Left colon (tissue), 2 donors: ENCODE measurements at regions not wholly inside any gene's neighbourhood (a gene's known extent, or its start where the extent isn't known, plus 50 kb on each side); places are given as distances from the start of the nearest gene placed in this dataset.
A peak's percentile ranks its signal among the peaks of the same experiment; 100 is the strongest.
"Not testable (repeated sequence)": the region's sequence is repeated elsewhere in the genome, so short reads cannot be mapped to it uniquely, and the experiment has no call there.

Source experiments
- ATAC-seq: fragments of 200-7000 bp; cut with Tn5 transposase; one replicate; pipeline ENCODE4 v1.9.1; 2020; ENCODE audit warnings: mild to moderate bottlenecking, moderate library complexity
- DNase-seq, 2 donors: peaks; one replicate each; pipeline ENCODE4 v3.0.0-alpha.2; 2020
- intact Hi-C, 2 donors: fragments of 100-400 bp; cut with DNase I in 1 of 2; cut with micrococcal nuclease in 1 of 2; formaldehyde crosslinking; loops; one replicate each; pipeline versions ENCODE4 v1.11.2 to v1.14.0; 2022; cut with DNase I, micrococcal nuclease
- microRNA-seq, 2 donors: library from miRNA; unstranded; fragments of <30 nt; microRNA quantifications; one replicate each; pipeline versions ENCODE4 v1.1.0 to v1.2.0, GENCODE V29; 2020
- donor health status: DM: no; HTN: no; CAD: no.
- donor health status: DM: yes; HTN: yes; CAD: no.

DNA sequence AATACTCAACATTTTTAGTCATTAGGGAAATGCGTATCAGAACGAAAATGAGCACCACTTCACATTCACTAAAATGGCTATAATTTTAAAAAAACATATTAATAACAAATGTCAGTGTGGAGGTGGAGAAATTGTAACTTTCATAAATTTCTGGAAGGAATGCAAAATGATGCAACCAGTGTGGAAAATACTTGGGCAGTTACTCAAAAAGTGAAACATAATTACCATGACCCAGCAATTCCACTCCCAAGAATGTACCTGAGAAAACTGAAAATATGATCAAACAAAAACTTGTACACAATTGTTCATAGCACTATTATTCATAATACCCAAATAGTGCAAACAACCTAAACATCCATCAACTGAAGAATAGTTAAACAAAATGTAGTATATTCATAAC, 76.1 kb upstream of the FAM241A start:
- ATAC-seq: no peak
- intact Hi-C loops: no loop called here

DNA sequence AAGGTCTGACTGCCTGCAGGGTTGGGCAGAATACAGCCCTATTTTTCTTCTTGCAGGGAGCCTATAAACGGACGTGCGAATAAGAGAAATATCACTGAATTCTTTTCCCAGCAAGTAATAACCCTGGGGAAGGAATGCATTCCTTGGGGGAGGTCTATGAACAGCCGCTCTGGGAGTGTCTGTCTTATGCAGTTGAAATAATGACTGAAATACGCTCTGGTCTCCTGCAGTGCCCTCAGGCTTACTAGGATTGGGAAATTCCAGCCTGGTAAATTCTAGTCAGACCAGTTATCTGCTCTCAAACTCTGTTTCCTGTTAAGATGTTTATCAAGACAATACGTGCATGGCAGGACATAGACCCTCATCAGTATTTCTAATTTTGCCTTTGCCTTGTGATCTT, 72.1 kb upstream of the FAM241A start:
- intact Hi-C loops: no loop called here
- ATAC-seq (no peak), DNase-seq (no peak)

More for the DNA sequence above, 76.1 kb upstream of the FAM241A start:
- no peak for DNase-seq

DNA sequence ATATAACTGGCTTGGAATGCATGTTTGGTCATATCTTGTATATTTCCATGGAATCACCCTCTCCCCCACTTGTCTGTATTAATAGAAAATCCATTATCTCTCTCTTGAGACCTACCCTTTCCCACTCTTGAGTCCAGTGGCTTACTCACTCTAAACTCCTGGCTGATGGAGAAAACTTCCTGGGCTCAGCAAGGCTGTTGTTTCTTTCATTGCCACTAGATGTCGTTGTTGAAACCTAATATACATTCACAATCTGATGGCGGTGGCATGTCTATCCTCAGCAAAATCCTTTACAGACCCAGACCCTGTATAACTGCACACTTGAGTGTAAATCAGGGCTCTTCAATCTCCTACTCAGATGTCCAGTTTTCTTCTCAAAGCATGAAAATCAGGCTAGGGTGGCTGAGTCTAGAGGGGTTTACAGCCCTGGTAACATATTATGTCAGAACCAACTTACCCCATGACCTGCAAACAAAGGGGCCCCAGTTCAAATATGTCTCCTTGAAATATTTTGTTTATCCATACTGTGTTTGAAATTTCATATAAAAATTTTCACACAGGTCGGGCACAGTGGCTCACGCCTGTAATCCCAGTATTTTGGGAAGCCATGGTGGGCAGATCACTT, 70.0 kb upstream of the FAM241A start:
- ATAC-seq (peak; percentile 77), DNase-seq (peak in 1 of 2 donors; percentile 11)
- intact Hi-C loops: no loop called here

DNA sequence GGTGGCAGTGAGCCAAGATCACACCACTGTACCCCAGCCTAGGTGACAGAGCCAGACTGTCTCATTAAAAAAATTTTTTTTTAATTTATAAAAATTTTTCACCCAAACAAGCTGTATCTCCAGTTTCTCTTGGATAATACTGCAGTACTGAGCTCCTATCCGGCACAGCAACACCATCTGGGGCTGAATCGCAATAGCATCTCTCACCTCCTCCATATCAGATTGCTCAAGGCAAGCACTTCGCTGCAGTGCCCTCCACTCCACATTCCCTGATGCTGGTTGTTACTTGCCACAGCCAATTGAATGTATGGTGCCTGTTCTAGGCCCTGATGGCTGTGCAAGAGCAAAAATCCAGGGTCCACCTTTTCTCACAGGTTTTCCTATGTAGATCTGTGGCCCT, 69.3 kb upstream of the FAM241A start:
- ATAC-seq: no peak
- no peak for DNase-seq
- intact Hi-C loops: no loop called here

DNA sequence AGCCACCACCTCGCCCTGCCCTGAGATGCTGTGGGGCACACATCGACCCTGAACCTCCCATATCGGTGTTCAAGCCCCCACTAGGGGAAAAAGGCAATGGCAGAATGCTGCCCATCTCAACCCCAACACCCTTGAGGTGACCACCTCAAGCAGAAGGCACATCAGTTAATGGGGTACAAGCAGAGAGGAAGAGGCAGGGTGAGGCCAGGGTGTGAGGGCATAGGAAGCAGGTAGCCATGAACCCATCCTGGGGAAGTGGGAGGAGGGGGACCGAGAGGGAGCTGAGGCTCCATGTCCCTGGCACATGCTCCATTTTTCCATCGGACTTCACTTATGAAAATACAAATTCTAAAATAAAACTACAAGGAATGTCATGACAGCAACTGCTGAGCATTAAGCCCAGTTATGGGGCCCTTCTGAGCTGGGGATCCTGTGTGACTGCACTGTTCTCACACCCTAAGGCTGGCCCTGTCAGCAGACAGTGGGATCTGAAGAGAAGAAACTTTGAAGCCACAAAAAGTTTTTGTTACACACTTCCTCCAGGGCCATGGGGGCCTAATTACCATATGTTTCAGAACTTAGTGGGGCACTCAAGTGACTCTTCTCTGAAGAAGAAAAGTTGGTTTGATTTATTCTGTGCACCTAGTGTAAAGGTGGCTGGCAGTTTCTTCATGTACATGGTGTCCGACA, 68.2 kb upstream of the FAM241A start:
- ATAC-seq: no peak
- intact Hi-C loops: no loop called here
- no peak for DNase-seq

DNA sequence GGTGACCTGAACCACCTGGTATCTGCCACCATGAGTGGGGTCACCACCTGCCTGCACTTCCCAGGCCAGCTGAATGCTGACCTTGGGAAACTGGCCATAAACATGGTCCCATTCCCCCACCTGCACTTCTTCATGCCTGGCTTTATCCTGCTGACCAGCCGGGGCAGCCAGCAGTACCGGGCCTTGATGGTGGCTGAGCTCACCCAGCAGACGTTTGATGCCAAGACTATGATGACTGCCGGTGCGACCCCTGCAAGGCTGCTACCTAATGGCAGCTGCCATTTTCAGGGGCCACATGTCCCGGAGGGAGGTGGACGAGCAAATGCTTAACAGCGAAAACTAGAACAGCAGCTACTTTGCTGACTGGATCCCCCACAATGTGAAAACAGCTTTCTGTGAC, 67.5 kb upstream of the FAM241A start:
- intact Hi-C loops: no loop called here
- DNase-seq (no peak), ATAC-seq (no peak)

DNA sequence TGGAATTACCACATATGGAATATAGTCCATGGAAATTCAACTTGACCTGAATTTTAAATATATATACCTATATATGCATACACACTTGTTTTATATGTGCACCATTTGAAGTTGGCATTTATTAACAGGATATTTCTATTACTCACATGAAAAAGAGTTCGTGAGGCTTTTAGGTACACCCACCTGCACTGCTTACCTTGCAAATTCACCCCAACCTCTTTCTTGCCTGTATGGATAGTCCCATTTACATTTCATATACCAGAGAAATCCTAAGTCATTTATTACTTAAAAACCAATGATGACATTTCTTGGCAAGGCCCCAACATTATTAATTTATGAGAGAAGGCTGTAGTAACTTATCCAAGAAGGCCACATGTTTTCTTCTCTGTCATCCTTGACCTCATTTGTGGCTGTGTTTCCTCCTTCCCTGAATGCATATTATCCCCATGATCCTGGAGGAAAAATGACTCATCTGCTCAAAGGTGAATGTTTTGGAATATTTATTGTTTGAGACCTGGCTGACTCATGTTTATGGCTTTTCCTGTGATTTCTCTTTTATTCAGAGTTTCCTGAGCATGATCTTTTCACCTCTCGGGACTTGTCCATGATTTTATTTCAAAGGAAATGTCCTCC, 62.2 kb upstream of the FAM241A start:
- DNase-seq: no peak
- intact Hi-C loops: no loop called here
- peak; percentile 97 for ATAC-seq

DNA sequence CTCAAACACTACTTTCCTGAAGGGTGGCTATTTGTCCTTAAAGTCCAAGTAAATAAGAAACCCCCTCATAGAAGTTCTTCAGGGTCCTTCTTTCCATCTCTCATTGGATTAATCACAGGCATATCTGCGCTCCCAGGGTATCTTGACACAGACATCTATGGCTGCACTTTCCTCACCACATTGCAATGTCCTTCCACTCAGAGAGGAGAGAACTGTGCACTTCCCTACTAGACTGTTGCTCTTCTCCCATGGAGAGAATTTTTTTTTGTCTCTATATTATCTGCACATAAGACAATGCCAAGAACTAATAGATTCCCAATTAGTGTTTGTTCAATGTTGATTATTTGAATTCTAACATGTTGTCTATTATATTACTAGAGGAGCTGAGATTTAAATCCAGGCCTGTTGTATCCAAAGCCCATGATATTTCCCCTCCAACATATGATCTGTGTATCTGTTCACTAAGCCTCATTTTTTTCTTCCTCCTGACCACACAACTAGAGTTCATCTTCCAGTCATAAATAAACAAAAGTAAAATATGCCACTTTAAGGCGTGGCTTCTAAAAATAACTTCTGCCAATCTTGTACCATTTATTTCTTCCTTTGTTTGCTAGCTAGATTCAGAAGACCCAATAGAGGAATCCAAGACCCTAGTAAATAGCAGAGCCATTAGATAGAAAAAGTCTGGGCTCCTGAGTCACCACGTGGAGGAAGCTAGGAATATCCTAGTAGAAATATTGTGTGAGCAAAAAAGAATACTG, 61.5 kb upstream of the FAM241A start:
- intact Hi-C loops: no loop called here
- DNase-seq: no peak
- peak; percentile 42 for ATAC-seq

DNA sequence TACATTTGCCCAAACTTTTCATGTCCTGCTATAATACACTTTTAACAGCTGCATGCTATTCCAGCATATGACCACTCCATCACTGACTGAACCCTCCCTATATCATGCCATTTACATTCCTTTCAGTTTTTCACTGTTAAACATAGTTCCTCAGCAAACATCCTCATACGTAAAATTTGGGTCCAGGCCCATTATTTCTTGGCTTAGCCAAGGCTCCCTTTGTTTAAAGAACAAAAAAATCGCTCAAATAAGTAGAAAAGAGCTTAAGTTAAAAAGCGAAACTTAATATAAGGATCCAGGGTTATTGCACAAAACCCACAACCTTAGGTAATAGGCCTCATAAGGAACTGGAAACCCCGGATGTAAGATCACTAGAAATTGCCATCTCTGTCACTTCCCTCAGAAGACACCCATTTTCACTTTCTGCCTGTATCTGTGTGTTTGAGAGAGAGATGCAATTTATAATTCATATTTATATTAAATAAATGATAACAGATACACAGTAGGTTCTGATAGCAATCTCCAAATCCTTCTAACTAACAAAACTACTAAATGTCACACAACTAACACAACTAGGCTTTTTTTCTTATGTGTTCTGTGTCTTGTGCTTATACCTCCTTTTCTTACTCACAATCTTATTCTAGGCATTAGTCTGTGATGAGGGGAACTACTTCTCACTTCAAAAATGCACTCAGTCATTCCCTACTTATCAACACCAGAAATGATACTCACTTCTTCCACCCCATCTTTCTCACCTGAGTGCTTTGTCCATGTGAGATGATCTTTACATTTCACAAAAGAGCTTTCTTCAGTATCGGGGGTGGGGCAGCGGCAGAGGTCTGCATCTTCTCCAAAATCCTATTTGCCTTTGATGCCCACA, 59.9 kb upstream of the FAM241A start:
- ATAC-seq (no peak), DNase-seq (no peak)
- intact Hi-C loops: no loop called here

DNA sequence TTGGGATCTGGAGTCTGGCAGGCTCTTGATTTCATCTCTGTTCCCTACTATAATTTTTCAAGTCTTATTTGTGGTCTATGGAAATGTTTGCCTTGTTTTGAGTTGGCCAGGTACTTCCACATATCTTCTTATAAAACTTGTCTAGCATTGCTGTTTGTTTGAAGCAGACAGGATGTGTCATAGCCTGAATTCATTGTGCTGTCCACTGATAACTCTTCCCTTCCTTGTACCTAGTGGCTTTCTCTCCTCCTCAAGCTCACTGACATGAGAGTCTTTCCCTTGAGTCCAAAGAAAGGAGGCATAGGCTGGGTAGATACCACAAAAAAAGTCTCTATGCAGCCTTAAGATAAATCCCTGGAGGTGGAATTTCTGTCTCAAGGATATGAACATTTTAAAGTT, 59.2 kb upstream of the FAM241A start:
- no peak for ATAC-seq
- no peak for DNase-seq
- intact Hi-C loops: no loop called here

DNA sequence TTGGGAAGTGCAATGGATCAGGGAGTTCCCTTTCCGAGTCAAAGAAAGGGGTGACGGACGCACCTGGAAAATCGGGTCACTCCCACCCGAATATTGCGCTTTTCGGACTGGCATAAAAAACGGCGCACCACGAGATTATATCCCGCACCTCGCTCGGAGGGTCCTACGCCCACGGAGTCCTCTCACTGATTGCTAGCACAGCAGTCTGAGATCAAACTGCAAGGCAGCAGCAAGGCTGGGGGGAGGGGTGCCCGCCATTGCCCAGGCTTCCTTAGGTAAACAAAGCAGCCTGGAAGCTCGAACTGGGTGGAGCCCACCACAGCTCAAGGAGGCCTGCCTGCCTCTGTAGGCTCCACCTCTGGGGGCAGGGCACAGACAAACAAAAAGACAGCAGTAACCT, 58.6 kb upstream of the FAM241A start:
- ATAC-seq, intact Hi-C loops: not testable (repeated sequence)
- peak in 1 of 2 donors; percentile 43 for DNase-seq

DNA sequence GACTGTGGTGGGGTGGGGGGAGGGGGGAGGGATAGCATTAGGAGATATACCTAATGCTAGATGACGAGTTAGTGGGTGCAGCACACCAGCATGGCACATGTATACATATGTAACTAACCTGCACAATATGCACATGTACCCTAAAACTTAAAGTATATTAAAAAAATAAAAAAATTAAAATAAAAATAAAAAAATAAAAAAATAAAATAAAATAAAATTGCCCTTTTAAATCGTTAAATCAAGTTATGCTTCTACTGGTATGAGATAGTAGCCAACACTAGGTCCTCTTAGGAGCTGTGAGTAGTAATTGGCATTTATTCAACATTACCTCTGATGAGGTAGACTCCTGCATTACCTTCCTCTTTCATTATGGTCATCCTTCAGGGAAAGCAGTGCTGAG, 52.9 kb upstream of the FAM241A start:
- ATAC-seq, DNase-seq, intact Hi-C loops: not testable (repeated sequence)

DNA sequence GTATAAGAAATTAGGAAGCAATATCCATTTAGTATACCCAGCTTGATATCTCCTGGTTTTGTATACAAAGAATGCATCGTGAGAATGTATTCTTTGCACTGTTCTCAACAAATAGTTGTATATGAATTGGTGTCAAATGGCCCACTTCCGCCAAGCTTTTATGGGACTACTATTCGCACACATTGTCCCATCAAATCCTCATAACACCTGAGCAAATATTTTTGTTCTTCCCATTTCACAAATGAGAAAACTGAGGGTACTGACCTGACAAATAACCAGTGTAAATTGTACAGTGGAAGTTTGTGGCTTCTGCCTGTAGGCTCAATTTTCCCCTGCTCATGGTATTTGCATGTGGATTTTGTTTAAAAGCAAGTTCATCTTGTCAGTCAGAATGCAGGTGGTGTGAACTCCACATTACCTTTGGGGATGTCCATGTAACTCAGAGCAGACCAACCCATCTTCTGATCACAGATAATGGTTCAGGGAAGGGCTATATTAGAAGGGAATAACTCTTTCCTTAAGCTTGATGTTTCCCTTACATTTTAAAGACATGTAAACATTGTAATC, 51.5 kb upstream of the FAM241A start:
- intact Hi-C loops: no loop called here
- no peak for ATAC-seq
- no peak for DNase-seq

DNA sequence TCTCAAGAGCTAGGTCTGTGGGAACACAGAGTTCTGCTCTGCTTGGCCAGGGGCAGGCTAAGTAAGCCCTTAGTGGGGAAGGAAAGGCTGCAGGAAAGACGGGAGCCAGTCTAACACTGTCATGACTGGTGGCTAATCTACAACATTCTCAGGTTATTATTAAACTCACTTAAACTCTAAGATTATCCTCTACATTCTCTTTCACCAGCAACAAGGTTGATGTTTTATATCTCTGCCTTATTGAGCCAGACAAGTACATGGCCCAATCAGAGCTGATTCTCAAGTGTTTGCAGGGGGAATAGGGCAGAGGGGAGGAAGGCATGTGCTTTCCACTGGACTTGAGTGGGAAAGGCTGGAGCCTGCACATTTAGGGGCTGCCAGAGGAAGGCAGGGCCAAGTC, 50.9 kb upstream of the FAM241A start:
- ATAC-seq: no peak
- no peak for DNase-seq
- intact Hi-C loops: no loop called here

Small RNA genes in the stretch of these regions (microRNA-seq; reads per million reads assigned to microRNA genes)
- 0 reads per million in 2 donors for gene MIR297
